WERI-Rb-1 (cell line): ENCODE measurements at regions not wholly inside any gene's neighbourhood (a gene's known extent, or its start where the extent isn't known, plus 50 kb on each side); places are given as distances from the start of the nearest gene placed in this dataset.
A peak's percentile ranks its signal among the peaks of the same experiment; 100 is the strongest.

Experiments
- DNase-seq: peaks from one replicate; pipeline ENCODE4 v3.0.0-alpha.2; 2020
- H3K27ac ChIP-seq: fragments of 250-450 bp; sonication (Bioruptor Pico); 2 replicates; pipeline ENCODE4 v1.5.1; 2020; ENCODE audit warnings: mild to moderate bottlenecking, moderate library complexity
- H3K27me3 ChIP-seq: fragments of 250-450 bp; sonication (Bioruptor Pico); 2 replicates; pipeline ENCODE4 v1.5.1; 2021; ENCODE audit warnings: mild to moderate bottlenecking, low read depth, moderate library complexity; ENCODE audit not compliant: insufficient read depth, severe bottlenecking
- H3K36me3 ChIP-seq: fragments of 250-450 bp; sonication (Bioruptor Pico); 2 replicates; pipeline ENCODE4 v1.5.1; 2020; ENCODE audit warnings: mild to moderate bottlenecking, moderate library complexity
- H3K4me3 ChIP-seq: 2 replicates; pipeline ENCODE4 v1.5.1; 2011; ENCODE audit warnings: low read depth, mild to moderate bottlenecking, control low read depth, low read length
- H3K9me3 ChIP-seq: fragments of 250-450 bp; sonication (Bioruptor Pico); 2 replicates; pipeline ENCODE4 v1.5.1; 2021; ENCODE audit warnings: mild to moderate bottlenecking, moderate library complexity; ENCODE audit not compliant: severe bottlenecking
- CTCF ChIP-seq: IDR thresholded peaks from 2 replicates; pipeline ENCODE4 v1.5.1; 2011; ENCODE audit warnings: low read depth, mild to moderate bottlenecking, control low read depth, inconsistent platforms, low read length

GRCh38 chr4:129236351-129236750, 140.4 kb downstream of the C4orf33 start:
- TF ChIP-seq CTCF: no peak
- no peak for DNase-seq
- Histone ChIP-seq H3K27me3 (no peaks in the 10 kb centered on the region), H3K27ac (no peak overlapping the region), H3K4me3 (no peak overlapping the region), H3K9me3 (no peaks in the 10 kb centered on the region), H3K36me3 (no peaks in the 10 kb centered on the region)

GRCh38 chr4:129239088-129239487, 143.1 kb downstream of the C4orf33 start:
- Histone ChIP-seq H3K36me3 (no peaks in the 10 kb centered on the region), H3K27ac (no peak overlapping the region), H3K4me3 (no peak overlapping the region), H3K27me3 (no peaks in the 10 kb centered on the region), H3K9me3 (no peaks in the 10 kb centered on the region)
- no peak for DNase-seq
- TF ChIP-seq CTCF: no peak

GRCh38 chr4:129240816-129241215, 144.9 kb downstream of the C4orf33 start:
- Histone ChIP-seq H3K4me3 (no peak overlapping the region), H3K27me3 (no peaks in the 10 kb centered on the region), H3K27ac (no peak overlapping the region), H3K9me3 (no peaks in the 10 kb centered on the region), H3K36me3 (no peaks in the 10 kb centered on the region)
- peak; percentile 20 for DNase-seq
- no peak for TF ChIP-seq CTCF

GRCh38 chr4:129246145-129246544, 150.2 kb downstream of the C4orf33 start:
- no peak for TF ChIP-seq CTCF
- no peaks in the 10 kb centered on the region for H3K36me3 ChIP-seq
- no peaks in the 10 kb centered on the region for H3K9me3 ChIP-seq
- H3K27ac ChIP-seq: no peak overlapping the region
- DNase-seq: no peak
- no peaks in the 10 kb centered on the region for H3K27me3 ChIP-seq
- H3K4me3 ChIP-seq: no peak overlapping the region

- Histone ChIP-seq H3K36me3 (no peaks in the 10 kb centered on the region), H3K9me3 (no peaks in the 10 kb centered on the region), H3K27me3 (no peaks in the 10 kb centered on the region), H3K27ac (no peak overlapping the region), H3K4me3 (no peak overlapping the region)
- no peak for DNase-seq
- no peak for TF ChIP-seq CTCF
These were observed 151.0 kb downstream of the C4orf33 start for GRCh38 chr4:129246910-129247461.

- Histone ChIP-seq H3K27me3 (no peaks in the 10 kb centered on the region), H3K9me3 (no peaks in the 10 kb centered on the region), H3K36me3 (no peaks in the 10 kb centered on the region), H3K4me3 (no peak overlapping the region), H3K27ac (no peak overlapping the region)
- no peak for TF ChIP-seq CTCF
- DNase-seq: no peak
These were observed 152.7 kb downstream of the C4orf33 start for GRCh38 chr4:129248621-129249020.
